GM23248 (cell line): ENCODE measurements at regions not wholly inside any gene's neighbourhood (a gene's known extent, or its start where the extent isn't known, plus 50 kb on each side); places are given as distances from the start of the nearest gene placed in this dataset.

Source experiments
- DNase-seq: peaks from one replicate; pipeline ENCODE4 v3.0.0-alpha.2; 2015
- H2AFZ ChIP-seq: fragments of 200-600 bp; sonication (generic); 2 replicates; pipeline ENCODE4 v1.6.1; 2016; ENCODE audit warnings: antibody characterized with exemption
- H3F3A ChIP-seq: fragments of 200-600 bp; sonication (generic); 2 replicates; pipeline ENCODE4 v1.6.1; 2016; ENCODE audit warnings: mild to moderate bottlenecking, antibody characterized with exemption, mixed run types; ENCODE audit not compliant: insufficient read depth
- H3K27ac ChIP-seq: fragments of 200-600 bp; sonication (generic); 2 replicates; pipeline ENCODE4 v1.5.1; 2016; ENCODE audit warnings: mild to moderate bottlenecking
- H3K27me3 ChIP-seq: fragments of 200-600 bp; sonication (generic); replicated peaks from 2 replicates; pipeline ENCODE4 v1.6.1; 2016; ENCODE audit warnings: mild to moderate bottlenecking; ENCODE audit not compliant: insufficient read depth
- H3K36me3 ChIP-seq: fragments of 200-600 bp; sonication (generic); 2 replicates; pipeline ENCODE4 v1.6.1; 2016; ENCODE audit warnings: low read depth, mild to moderate bottlenecking
- H3K4me1 ChIP-seq: fragments of 200-600 bp; sonication (generic); 2 replicates; pipeline ENCODE4 v1.6.1; 2016; ENCODE audit warnings: mild to moderate bottlenecking; ENCODE audit not compliant: insufficient read depth
- H3K4me2 ChIP-seq: fragments of 200-600 bp; sonication (generic); one replicate; pipeline ENCODE4 v1.6.1; 2016; ENCODE audit warnings: mild to moderate bottlenecking; ENCODE audit not compliant: unreplicated experiment
- H3K4me3 ChIP-seq: fragments of 200-600 bp; sonication (generic); 2 replicates; pipeline ENCODE4 v1.5.1; 2016; ENCODE audit warnings: mild to moderate bottlenecking
- H3K79me2 ChIP-seq: fragments of 200-600 bp; sonication (generic); 2 replicates; pipeline ENCODE4 v1.6.1; 2016; ENCODE audit warnings: mild to moderate bottlenecking; ENCODE audit not compliant: insufficient read depth
- H3K9ac ChIP-seq: fragments of 200-600 bp; sonication (generic); 2 replicates; pipeline ENCODE4 v1.6.1; 2016; ENCODE audit warnings: mild to moderate bottlenecking
- H3K9me2 ChIP-seq: fragments of 200-600 bp; sonication (generic); 2 replicates; pipeline ENCODE4 v1.6.1; 2016; ENCODE audit warnings: mixed run types, mild to moderate bottlenecking, moderate library complexity; ENCODE audit not compliant: insufficient read depth
- H3K9me3 ChIP-seq: fragments of 200-600 bp; sonication (generic); one replicate; pipeline ENCODE4 v1.6.1; 2017; ENCODE audit warnings: low read depth
- H4K20me1 ChIP-seq: fragments of 200-600 bp; sonication (generic); 2 replicates; pipeline ENCODE4 v1.6.0; 2016; ENCODE audit not compliant: insufficient read depth
- EZH2 ChIP-seq: fragments of 200-600 bp; sonication (generic); IDR thresholded peaks from 2 replicates; pipeline ENCODE4 v1.6.1; 2018; ENCODE audit warnings: antibody characterized with exemption, mild to moderate bottlenecking; ENCODE audit not compliant: insufficient read depth, poor library complexity, severe bottlenecking
- EZH2phosphoT487 ChIP-seq: fragments of 200-600 bp; sonication (generic); IDR thresholded peaks from 2 replicates; pipeline ENCODE4 v1.6.1; 2018; ENCODE audit warnings: antibody characterized with exemption, moderate library complexity, mild to moderate bottlenecking, low read depth; ENCODE audit not compliant: insufficient read depth
- WGBS, 2 experiments: methylation state at CpG; one replicate each; pipeline ENCODE4 v1.1.6; 2015 to 2017; ENCODE audit warnings: low lambda C conversion rate in 2 of 2, low coverage in 1 of 2; ENCODE audit errors: missing lambda C conversion rate in 2 of 2; 5-methylcytosine and 5-hydroxymethylcytosine counted together
- in situ Hi-C: fragments of 300-500 bp; cut with MboI; formaldehyde crosslinking; loops from 2 replicates; pipeline ENCODE4 v1.15.0; 2020

DNA sequence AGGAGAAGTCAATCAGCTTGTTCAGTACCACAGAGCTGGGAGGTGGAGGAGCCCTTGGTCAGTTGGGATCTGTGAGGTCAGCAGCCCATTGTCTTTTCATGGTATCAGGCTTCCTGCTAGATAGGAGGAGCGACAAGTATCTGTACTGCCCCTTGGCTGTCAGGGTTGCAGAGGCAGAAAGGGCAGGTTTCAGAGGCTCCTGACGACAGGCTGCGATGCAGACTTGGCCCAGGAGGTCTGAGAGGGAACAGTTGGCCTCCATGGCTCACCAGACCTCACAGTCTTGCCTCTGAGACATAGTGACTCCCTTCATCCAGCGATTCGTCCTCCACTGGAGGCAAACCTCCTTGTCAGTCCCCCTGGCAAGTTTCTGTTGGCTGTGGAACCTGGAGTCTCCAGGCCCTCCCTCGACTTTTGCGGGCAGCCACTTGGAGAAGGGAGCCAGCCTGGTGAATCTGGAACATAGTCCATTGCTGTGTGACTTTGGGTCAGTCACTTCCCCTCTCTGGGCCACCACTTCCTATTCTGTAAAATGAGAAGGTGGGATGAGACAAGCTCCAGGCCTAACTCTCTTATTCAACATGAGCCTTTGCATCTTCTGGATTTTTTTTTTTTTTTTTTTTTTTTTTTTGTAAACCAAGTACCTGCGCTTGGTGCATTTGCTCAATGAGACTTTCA lies 177.9 kb upstream of the TLE3 start:
- Histone ChIP-seq H3K9ac (no peak overlapping the region), H4K20me1 (no peaks in the 10 kb centered on the region), H3K27ac (no peak overlapping the region), H3K36me3 (no peaks in the 10 kb centered on the region), H3K9me3 (no peaks in the 10 kb centered on the region), H3K4me1 (peaks cover 13% of the 10 kb centered on the region), H3K9me2 (no peaks in the 10 kb centered on the region), H3K27me3 (no peaks in the 10 kb centered on the region), H3K4me3 (no peak overlapping the region), H3K4me2 (no peak overlapping the region), H3F3A (peaks cover 17% of the 10 kb centered on the region), H2AFZ (no peak overlapping the region), H3K79me2 (no peaks in the 10 kb centered on the region)
- DNase-seq = no peak
- in situ Hi-C loops = no loop called here
- WGBS, 2 experiments = 92% methylated on average over 8 of the region's 8 CpGs
- TF ChIP-seq EZH2 (no peak), EZH2phosphoT487 (no peak)

DNA sequence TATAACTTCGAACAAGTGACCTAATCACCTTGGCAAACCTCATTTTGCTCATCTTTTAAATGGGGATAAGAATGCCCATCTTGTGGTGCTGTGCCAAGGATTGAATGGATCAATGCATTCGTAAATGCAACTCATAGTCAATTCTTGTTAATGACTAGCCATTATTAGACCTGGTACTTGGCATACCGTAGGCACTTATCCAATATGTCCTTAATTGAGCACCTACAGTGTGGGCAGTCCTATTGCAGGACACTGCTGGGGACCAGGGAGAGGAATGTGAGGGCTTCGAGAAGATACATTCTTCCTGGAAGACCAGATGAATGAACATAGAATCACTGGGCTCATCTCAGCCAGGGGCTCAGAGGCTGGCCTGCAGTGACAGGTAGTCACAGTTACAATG lies 177.2 kb upstream of the TLE3 start:
- Histone ChIP-seq H3K9me3 (no peaks in the 10 kb centered on the region), H3K79me2 (no peaks in the 10 kb centered on the region), H3K4me1 (peaks cover 13% of the 10 kb centered on the region), H3K9me2 (no peaks in the 10 kb centered on the region), H3K36me3 (no peaks in the 10 kb centered on the region), H3K27me3 (no peaks in the 10 kb centered on the region), H3K4me3 (no peak overlapping the region), H3K4me2 (no peak overlapping the region), H4K20me1 (no peaks in the 10 kb centered on the region), H3F3A (peaks cover 23% of the 10 kb centered on the region), H3K9ac (no peak overlapping the region), H3K27ac (no peak overlapping the region), H2AFZ (no peak overlapping the region)
- in situ Hi-C loops = no loop called here
- TF ChIP-seq EZH2phosphoT487 = no peak
- TF ChIP-seq EZH2 = no peak
- 92% methylated on average over 4 of the region's 4 CpGs for WGBS, 2 experiments
- DNase-seq = no peak

- H3K4me2 ChIP-seq = no peak overlapping the region
- no peak overlapping the region for H3K27ac ChIP-seq
- peak; percentile 42 for DNase-seq
- no peaks in the 10 kb centered on the region for H3K9me2 ChIP-seq
- H4K20me1 ChIP-seq = no peaks in the 10 kb centered on the region
- in situ Hi-C loops = no loop called here
- H2AFZ ChIP-seq = no peak overlapping the region
- H3K4me3 ChIP-seq = no peak overlapping the region
- H3K36me3 ChIP-seq = no peaks in the 10 kb centered on the region
- H3F3A ChIP-seq = peaks cover 23% of the 10 kb centered on the region
- WGBS, 2 experiments = 47 to 54% methylated on average over 3 of the region's 3 CpGs
- H3K4me1 ChIP-seq = peaks cover 13% of the 10 kb centered on the region
- no peak for TF ChIP-seq EZH2
- no peak for TF ChIP-seq EZH2phosphoT487
- H3K27me3 ChIP-seq = no peaks in the 10 kb centered on the region
- H3K79me2 ChIP-seq = no peaks in the 10 kb centered on the region
- no peak overlapping the region for H3K9ac ChIP-seq
- H3K9me3 ChIP-seq = no peaks in the 10 kb centered on the region
Measured at GRCh38 chr15:70274255-70274880, 176.7 kb upstream of the TLE3 start.

DNA sequence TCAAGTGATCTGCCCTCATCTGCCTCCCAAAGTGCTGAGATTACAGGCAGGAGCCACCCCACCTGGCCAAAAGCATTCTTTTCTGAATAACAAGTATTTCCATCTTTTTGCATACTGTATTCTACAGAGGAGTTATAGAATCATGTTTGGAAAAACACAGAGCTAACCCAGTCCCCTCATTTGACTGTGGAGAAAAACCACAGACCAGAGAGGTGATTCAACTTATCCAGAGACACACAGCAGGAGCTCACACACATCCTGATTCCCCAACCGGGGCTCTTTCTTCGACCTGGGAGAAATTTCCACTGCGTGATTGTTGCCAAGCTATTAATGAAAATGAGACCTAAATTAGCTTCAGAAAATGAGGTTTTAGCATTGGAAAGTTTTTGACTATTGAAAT lies 176.1 kb upstream of the TLE3 start:
- Histone ChIP-seq H3K9me2 (no peaks in the 10 kb centered on the region), H3K27ac (no peak overlapping the region), H3K79me2 (no peaks in the 10 kb centered on the region), H2AFZ (no peak overlapping the region), H3K27me3 (no peaks in the 10 kb centered on the region), H3K4me1 (peaks cover 13% of the 10 kb centered on the region), H3K9ac (no peak overlapping the region), H3K4me2 (no peak overlapping the region), H3F3A (peaks cover 23% of the 10 kb centered on the region), H3K4me3 (no peak overlapping the region), H4K20me1 (no peaks in the 10 kb centered on the region), H3K9me3 (no peaks in the 10 kb centered on the region), H3K36me3 (no peaks in the 10 kb centered on the region)
- WGBS, 2 experiments = 86 to 91% methylated on average over 3 of the region's 3 CpGs
- in situ Hi-C loops = no loop called here
- no peak for DNase-seq
- no peak for TF ChIP-seq EZH2phosphoT487
- no peak for TF ChIP-seq EZH2
